ENCODE measurements at regions not wholly inside any gene's neighbourhood (a gene's known extent, or its start where the extent isn't known, plus 50 kb on each side); places are given as distances from the start of the nearest gene placed in this dataset.

DNA sequence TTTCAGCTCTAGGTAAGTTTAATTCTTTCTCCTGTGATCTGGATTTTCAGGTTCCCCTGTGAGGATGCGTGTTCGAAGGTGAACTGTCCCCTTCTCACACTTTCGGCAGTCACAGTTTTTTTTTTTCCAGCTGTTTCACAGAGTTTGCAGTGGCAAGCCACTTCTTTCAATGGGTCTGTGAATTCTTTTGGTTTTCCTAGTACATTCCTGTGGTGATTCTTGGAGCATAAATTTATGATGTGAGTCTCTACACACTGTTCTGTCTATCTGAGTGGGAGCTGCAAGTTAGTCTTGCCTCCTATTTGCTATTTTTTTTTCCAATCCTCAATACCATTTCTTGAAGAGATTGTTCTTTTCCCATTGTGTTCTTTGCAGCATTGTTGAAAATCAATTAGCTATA is 595.5 kb downstream of the RAPGEF2 start:
- no peak for TF ChIP-seq TAF1 (IDR thresholded peaks at IDR 0.05; ENCODE audit: low read depth, low read length)
- TF ChIP-seq, protein P1, sequence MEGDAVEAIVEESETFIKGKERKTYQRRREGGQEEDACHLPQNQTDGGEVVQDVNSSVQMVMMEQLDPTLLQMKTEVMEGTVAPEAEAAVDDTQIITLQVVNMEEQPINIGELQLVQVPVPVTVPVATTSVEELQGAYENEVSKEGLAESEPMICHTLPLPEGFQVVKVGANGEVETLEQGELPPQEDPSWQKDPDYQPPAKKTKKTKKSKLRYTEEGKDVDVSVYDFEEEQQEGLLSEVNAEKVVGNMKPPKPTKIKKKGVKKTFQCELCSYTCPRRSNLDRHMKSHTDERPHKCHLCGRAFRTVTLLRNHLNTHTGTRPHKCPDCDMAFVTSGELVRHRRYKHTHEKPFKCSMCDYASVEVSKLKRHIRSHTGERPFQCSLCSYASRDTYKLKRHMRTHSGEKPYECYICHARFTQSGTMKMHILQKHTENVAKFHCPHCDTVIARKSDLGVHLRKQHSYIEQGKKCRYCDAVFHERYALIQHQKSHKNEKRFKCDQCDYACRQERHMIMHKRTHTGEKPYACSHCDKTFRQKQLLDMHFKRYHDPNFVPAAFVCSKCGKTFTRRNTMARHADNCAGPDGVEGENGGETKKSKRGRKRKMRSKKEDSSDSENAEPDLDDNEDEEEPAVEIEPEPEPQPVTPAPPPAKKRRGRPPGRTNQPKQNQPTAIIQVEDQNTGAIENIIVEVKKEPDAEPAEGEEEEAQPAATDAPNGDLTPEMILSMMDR (IDR thresholded peaks at IDR 0.05; ENCODE audit: control extremely low read depth in 1 of 3, insufficient read depth in 1 of 3, low read depth in 1 of 3, low read length in 3 of 3): no peak

Data from H1 (cell line).